ENCODE measurements at regions not wholly inside any gene's neighbourhood (a gene's known extent, or its start where the extent isn't known, plus 50 kb on each side); places are given as distances from the start of the nearest gene placed in this dataset.

GRCh38 chr20:56693217-56693616 lies 64.1 kb downstream of the TFAP2C start:
- POLR2A ChIA-PET: no interaction called here
- intact Hi-C loops (cut with micrococcal nuclease; ENCODE audit: unreplicated experiment): no loop called here

GRCh38 chr20:56697476-56697875 lies 68.4 kb downstream of the TFAP2C start:
- Histone ChIP-seq H3K4me1 (ENCODE audit: control insufficient read depth, insufficient read depth, low read length) (no peaks in the 10 kb centered on the region), H3K27me3 (ENCODE audit: control insufficient read depth, insufficient read depth, low read length) (no peaks in the 10 kb centered on the region), H3K9me3 (ENCODE audit: control insufficient read depth, insufficient read depth, low read depth, low read length) (no peaks in the 10 kb centered on the region), H3K27ac (ENCODE audit: low read length) (no peak overlapping the region), H3K36me3 (ENCODE audit: control insufficient read depth, insufficient read depth, low read length) (no peaks in the 10 kb centered on the region), H3K4me3 (ENCODE audit: low read depth in 2 of 2, low read length in 2 of 2) (no peak overlapping the region)
- POLR2A ChIA-PET: no interaction called here
- in situ Hi-C loops (cut with HindIII; ENCODE audit: low pct_unique_long_range_greater_than_20kb, low sequenced_read_pairs): no loop called here
- intact Hi-C loops (cut with micrococcal nuclease; ENCODE audit: unreplicated experiment): no loop called here
- no TSS peak for BruUV-seq (replicated peaks)
- TF ChIP-seq CTCF (IDR thresholded peaks at IDR 0.05) (no peak), POLR2AphosphoS5 (IDR thresholded peaks at IDR 0.05; ENCODE audit: low read depth, low read length) (no peak), TCF7L2 (IDR thresholded peaks at IDR 0.05; ENCODE audit: low read depth, low read length) (no peak), SIN3A (IDR thresholded peaks at IDR 0.05; ENCODE audit: borderline replicate concordance, insufficient read depth, low read depth, low read length) (no peak), REST (IDR thresholded peaks at IDR 0.05; ENCODE audit: insufficient read depth in 1 of 2, low read depth in 2 of 2, low read length in 1 of 2) (no peak)
- DNase-seq (ENCODE audit: low read depth, low spot score) (no peak), ATAC-seq (no peak)
- CTCF ChIA-PET: no interaction called here

More at GRCh38 chr20:56693217-56693616, 64.1 kb downstream of the TFAP2C start:
- no TSS peak for BruUV-seq (replicated peaks)
- Histone ChIP-seq H3K4me3 (ENCODE audit: low read depth in 2 of 2, low read length in 2 of 2) (no peak overlapping the region), H3K36me3 (ENCODE audit: control insufficient read depth, insufficient read depth, low read length) (no peaks in the 10 kb centered on the region), H3K27me3 (ENCODE audit: control insufficient read depth, insufficient read depth, low read length) (no peaks in the 10 kb centered on the region), H3K27ac (ENCODE audit: low read length) (no peak overlapping the region), H3K9me3 (ENCODE audit: control insufficient read depth, insufficient read depth, low read depth, low read length) (no peaks in the 10 kb centered on the region), H3K4me1 (ENCODE audit: control insufficient read depth, insufficient read depth, low read length) (no peaks in the 10 kb centered on the region)
- DNase-seq (ENCODE audit: low read depth, low spot score) (no peak), ATAC-seq (no peak)
- CTCF ChIA-PET: no interaction called here
- no peak for TF ChIP-seq POLR2AphosphoS5 (IDR thresholded peaks at IDR 0.05; ENCODE audit: low read depth, low read length)
- no peak for TF ChIP-seq CTCF (IDR thresholded peaks at IDR 0.05)
- TF ChIP-seq TCF7L2 (IDR thresholded peaks at IDR 0.05; ENCODE audit: low read depth, low read length): no peak
- no peak for TF ChIP-seq SIN3A (IDR thresholded peaks at IDR 0.05; ENCODE audit: borderline replicate concordance, insufficient read depth, low read depth, low read length)
- no peak for TF ChIP-seq REST (IDR thresholded peaks at IDR 0.05; ENCODE audit: insufficient read depth in 1 of 2, low read depth in 2 of 2, low read length in 1 of 2)
- in situ Hi-C loops (cut with HindIII; ENCODE audit: low pct_unique_long_range_greater_than_20kb, low sequenced_read_pairs): no loop called here
